ENCODE measurements at regions not wholly inside any gene's neighbourhood (a gene's known extent, or its start where the extent isn't known, plus 50 kb on each side); places are given as distances from the start of the nearest gene placed in this dataset.

DNA sequence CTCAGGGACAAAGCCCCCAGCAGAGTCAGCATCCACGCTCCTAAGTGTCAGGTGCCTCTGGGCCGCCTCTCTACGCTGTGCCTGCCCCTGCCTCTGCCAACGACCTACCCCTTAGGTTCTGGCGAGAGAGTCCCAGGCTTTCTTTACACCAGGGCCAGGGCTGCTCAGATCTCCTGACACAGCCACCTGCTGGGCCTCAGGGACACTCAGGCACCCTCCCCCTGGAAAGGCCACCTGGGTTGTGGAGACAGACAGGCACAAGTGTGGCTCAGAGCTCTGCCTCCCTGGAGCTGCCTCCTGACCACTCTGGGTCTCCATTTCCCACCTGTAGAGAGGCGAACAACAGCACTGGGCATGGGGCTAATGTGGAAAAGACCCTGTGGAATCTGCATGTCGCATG lies 90.0 kb upstream of the ADRA2C start:
- Histone ChIP-seq H3K27ac (no peak overlapping the region), H3K36me3 (ENCODE audit: low read depth) (no peaks in the 10 kb centered on the region), H2AFZ (no peak overlapping the region), H3K4me1 (ENCODE audit: insufficient read depth) (no peaks in the 10 kb centered on the region), H3K9ac (no peak overlapping the region), H4K20me1 (ENCODE audit: insufficient read depth) (no peaks in the 10 kb centered on the region), H3K4me3 (no peak overlapping the region), H3K4me2 (ENCODE audit: unreplicated experiment) (no peak overlapping the region), H3K79me2 (ENCODE audit: insufficient read depth) (no peaks in the 10 kb centered on the region), H3K9me2 (ENCODE audit: insufficient read depth) (no peaks in the 10 kb centered on the region), H3F3A (ENCODE audit: insufficient read depth) (no peaks in the 10 kb centered on the region), H3K27me3 (replicated peaks; ENCODE audit: insufficient read depth) (peaks cover 4% of the 10 kb centered on the region), H3K9me3 (ENCODE audit: low read depth) (no peaks in the 10 kb centered on the region)
- no peak for DNase-seq
- 48 to 49% methylated on average over 7 of the region's 7 CpGs for WGBS, 2 experiments (ENCODE audit: low coverage in 1 of 2, low lambda C conversion rate in 2 of 2, missing lambda C conversion rate in 2 of 2)
- TF ChIP-seq EZH2 (IDR thresholded peaks at IDR 0.05; ENCODE audit: insufficient read depth, poor library complexity, severe bottlenecking) (no peak), EZH2phosphoT487 (IDR thresholded peaks at IDR 0.05; ENCODE audit: insufficient read depth, low read depth) (no peak)
- in situ Hi-C loops (cut with MboI), result no loop called here

DNA sequence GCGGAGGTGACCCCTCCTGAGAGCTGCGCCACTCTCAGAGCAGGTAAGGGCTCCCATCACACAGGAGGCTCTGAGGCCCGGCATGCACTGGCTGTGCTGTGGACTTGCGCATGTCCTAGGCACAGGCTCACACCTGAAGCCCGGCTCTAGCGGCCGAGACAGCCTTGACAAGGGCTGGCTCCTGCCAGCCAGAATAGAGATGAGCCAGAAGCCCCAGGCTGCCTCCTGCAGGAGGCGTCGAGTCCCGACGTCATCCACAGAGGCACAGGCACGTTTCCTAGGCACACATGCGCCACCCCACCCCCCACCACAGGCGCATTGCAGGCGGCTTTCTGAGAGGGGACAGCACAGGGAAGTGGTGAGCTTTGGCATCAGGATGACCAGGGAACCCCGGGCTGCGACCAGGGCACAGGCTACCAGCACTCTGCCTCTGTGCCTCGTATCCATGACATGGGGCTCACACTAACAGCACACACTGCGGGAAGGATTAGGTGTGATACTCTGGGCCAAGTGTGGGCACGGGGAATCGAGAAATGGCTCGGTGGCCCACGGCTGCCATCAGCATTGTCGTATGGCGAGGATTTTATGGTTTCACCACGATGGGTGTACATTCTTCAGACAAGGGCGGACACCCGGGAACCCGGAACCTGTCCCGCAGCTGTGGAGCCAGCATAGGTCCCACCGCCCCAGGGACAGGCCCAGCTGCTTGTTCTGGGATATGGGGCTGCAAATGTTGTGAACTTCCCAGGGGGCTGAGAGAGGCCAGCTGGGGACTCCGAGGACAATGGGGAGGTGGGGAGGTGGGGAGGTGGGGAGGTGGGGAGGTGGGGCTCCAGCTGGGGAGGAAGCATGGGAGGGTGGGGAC lies 90.7 kb upstream of the ADRA2C start:
- no peaks in the 10 kb centered on the region for H3F3A ChIP-seq (ENCODE audit: insufficient read depth)
- no peaks in the 10 kb centered on the region for H4K20me1 ChIP-seq (ENCODE audit: insufficient read depth)
- no peak overlapping the region for H3K4me3 ChIP-seq
- no peaks in the 10 kb centered on the region for H3K9me2 ChIP-seq (ENCODE audit: insufficient read depth)
- no peak overlapping the region for H3K27ac ChIP-seq
- no peak for DNase-seq
- no peaks in the 10 kb centered on the region for H3K4me1 ChIP-seq (ENCODE audit: insufficient read depth)
- no peaks in the 10 kb centered on the region for H3K36me3 ChIP-seq (ENCODE audit: low read depth)
- H3K4me2 ChIP-seq (ENCODE audit: unreplicated experiment), result no peak overlapping the region
- no peak overlapping the region for H2AFZ ChIP-seq
- H3K9ac ChIP-seq, result no peak overlapping the region
- no peaks in the 10 kb centered on the region for H3K9me3 ChIP-seq (ENCODE audit: low read depth)
- in situ Hi-C loops (cut with MboI), result no loop called here
- no peaks in the 10 kb centered on the region for H3K79me2 ChIP-seq (ENCODE audit: insufficient read depth)
- WGBS, 2 experiments (ENCODE audit: low coverage in 1 of 2, low lambda C conversion rate in 2 of 2, missing lambda C conversion rate in 2 of 2), result 67% methylated on average over 31 to 32 of the region's 32 CpGs
- peaks cover 4% of the 10 kb centered on the region for H3K27me3 ChIP-seq (replicated peaks; ENCODE audit: insufficient read depth)
- TF ChIP-seq EZH2phosphoT487 (IDR thresholded peaks at IDR 0.05; ENCODE audit: insufficient read depth, low read depth) (no peak), EZH2 (IDR thresholded peaks at IDR 0.05; ENCODE audit: insufficient read depth, poor library complexity, severe bottlenecking) (no peak)

DNA sequence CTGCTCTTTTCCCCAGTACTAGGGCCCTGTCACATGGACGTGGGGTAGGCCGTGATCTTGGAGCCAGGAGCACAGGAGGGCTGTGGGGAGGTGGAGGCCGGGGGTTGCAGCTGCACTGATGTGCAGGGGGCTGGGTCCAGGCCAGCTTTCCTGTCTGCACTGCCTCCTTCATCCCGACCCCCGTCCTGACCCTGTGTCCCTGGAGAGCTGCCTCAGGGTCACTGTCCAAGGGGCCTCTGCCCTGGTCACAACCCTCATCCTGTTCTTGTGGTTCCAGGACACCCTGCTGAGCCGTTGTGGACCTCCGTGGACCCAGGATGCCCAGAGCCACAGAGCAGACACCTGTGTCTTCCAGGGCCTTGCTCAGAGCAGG lies 91.7 kb upstream of the ADRA2C start:
- Histone ChIP-seq H3K9me2 (ENCODE audit: insufficient read depth) (no peaks in the 10 kb centered on the region), H4K20me1 (ENCODE audit: insufficient read depth) (no peaks in the 10 kb centered on the region), H3F3A (ENCODE audit: insufficient read depth) (no peaks in the 10 kb centered on the region), H3K27me3 (replicated peaks; ENCODE audit: insufficient read depth) (peaks cover 8% of the 10 kb centered on the region), H3K27ac (no peak overlapping the region), H3K4me3 (no peak overlapping the region), H3K4me2 (ENCODE audit: unreplicated experiment) (no peak overlapping the region), H3K36me3 (ENCODE audit: low read depth) (no peaks in the 10 kb centered on the region), H3K4me1 (ENCODE audit: insufficient read depth) (no peaks in the 10 kb centered on the region), H2AFZ (no peak overlapping the region), H3K9me3 (ENCODE audit: low read depth) (no peaks in the 10 kb centered on the region), H3K79me2 (ENCODE audit: insufficient read depth) (no peaks in the 10 kb centered on the region), H3K9ac (no peak overlapping the region)
- no peak for TF ChIP-seq EZH2phosphoT487 (IDR thresholded peaks at IDR 0.05; ENCODE audit: insufficient read depth, low read depth)
- TF ChIP-seq EZH2 (IDR thresholded peaks at IDR 0.05; ENCODE audit: insufficient read depth, poor library complexity, severe bottlenecking), result no peak
- WGBS, 2 experiments (ENCODE audit: low coverage in 1 of 2, low lambda C conversion rate in 2 of 2, missing lambda C conversion rate in 2 of 2), result 33 to 36% methylated on average over 7 of the region's 7 CpGs
- no peak for DNase-seq
- in situ Hi-C loops (cut with MboI), result no loop called here

DNA sequence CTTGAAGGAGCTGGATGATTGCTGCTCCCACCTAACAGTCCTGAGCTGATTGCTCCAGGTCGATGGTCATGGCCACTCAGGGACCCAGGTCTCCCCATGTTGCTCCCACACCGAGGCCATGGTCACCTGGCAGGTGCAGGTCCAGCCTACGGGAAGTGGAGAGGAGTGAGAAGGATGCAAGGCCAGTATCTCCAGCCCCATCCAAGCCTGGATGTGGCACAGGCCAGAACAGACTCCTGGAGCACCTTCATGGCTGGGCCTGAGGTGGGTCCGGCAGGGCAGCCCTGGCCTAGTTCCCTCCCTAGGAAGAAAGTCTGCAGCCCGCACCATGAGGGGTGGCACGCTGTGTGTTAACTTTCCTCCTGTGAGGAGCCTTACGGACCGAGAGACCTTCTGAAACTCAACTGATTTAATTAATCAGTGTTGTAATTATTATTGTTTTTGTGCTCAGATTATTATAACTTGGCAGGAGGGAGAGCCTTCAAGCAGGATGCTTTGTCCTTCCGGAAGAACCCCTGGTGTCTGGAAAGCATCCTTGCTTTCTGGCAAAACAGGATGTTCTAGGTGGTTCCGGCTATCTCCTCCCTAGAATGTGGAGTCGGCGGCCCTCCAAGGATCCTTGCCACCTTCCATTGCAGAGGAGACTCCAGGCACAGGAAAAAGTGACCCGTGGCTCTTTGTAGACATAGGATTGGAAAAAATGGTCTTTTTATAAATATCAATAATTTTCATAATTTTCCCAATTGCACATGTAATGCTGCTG lies 92.3 kb upstream of the ADRA2C start:
- TF ChIP-seq EZH2 (IDR thresholded peaks at IDR 0.05; ENCODE audit: insufficient read depth, poor library complexity, severe bottlenecking), result no peak
- no peak for TF ChIP-seq EZH2phosphoT487 (IDR thresholded peaks at IDR 0.05; ENCODE audit: insufficient read depth, low read depth)
- Histone ChIP-seq H3K4me1 (ENCODE audit: insufficient read depth) (no peaks in the 10 kb centered on the region), H2AFZ (no peak overlapping the region), H3K4me2 (ENCODE audit: unreplicated experiment) (no peak overlapping the region), H3F3A (ENCODE audit: insufficient read depth) (no peaks in the 10 kb centered on the region), H3K4me3 (no peak overlapping the region), H3K9me3 (ENCODE audit: low read depth) (no peaks in the 10 kb centered on the region), H3K27me3 (replicated peaks; ENCODE audit: insufficient read depth) (peaks cover 8% of the 10 kb centered on the region), H3K36me3 (ENCODE audit: low read depth) (no peaks in the 10 kb centered on the region), H3K9ac (no peak overlapping the region), H3K79me2 (ENCODE audit: insufficient read depth) (no peaks in the 10 kb centered on the region), H3K27ac (no peak overlapping the region), H3K9me2 (ENCODE audit: insufficient read depth) (no peaks in the 10 kb centered on the region), H4K20me1 (ENCODE audit: insufficient read depth) (no peaks in the 10 kb centered on the region)
- WGBS, 2 experiments (ENCODE audit: low coverage in 1 of 2, low lambda C conversion rate in 2 of 2, missing lambda C conversion rate in 2 of 2), result 60 to 61% methylated on average over 13 of the region's 13 CpGs
- DNase-seq, result no peak
- in situ Hi-C loops (cut with MboI), result no loop called here

Data from GM23248 (cell line).